CD4-positive, alpha-beta T cell treated with Interleukin-2 at 100 ng/mL for 4 hours (primary cell): ENCODE measurements at regions not wholly inside any gene's neighbourhood (a gene's known extent, or its start where the extent isn't known, plus 50 kb on each side); places are given as distances from the start of the nearest gene placed in this dataset.
"Not testable (repeated sequence)": the region's sequence is repeated elsewhere in the genome, so short reads cannot be mapped to it uniquely, and the experiment has no call there.

Experiments
- DNase-seq: peaks from one replicate; pipeline ENCODE4 v3.0.0-alpha.2; 2020; ENCODE audit warnings: low spot score

DNA sequence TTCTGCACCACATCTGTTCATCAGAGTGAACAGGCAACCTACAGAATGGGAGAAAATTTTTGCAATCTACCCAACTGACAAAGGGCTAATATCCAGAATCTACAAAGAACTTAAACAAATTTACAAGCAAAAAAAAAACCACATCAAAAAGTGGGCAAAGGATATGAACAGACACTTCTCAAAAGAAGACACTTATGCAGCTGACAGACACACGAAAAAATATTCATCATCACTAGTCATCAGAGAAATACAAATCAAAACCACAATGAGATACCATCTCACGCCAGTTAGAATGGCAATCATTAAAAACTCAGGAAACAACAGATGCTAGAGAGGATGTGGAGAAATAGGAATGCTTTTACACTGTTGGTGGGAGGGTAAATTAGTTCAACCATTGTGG, 59.1 kb upstream of the UBE2E2 start:
- not testable (repeated sequence) for DNase-seq

DNA sequence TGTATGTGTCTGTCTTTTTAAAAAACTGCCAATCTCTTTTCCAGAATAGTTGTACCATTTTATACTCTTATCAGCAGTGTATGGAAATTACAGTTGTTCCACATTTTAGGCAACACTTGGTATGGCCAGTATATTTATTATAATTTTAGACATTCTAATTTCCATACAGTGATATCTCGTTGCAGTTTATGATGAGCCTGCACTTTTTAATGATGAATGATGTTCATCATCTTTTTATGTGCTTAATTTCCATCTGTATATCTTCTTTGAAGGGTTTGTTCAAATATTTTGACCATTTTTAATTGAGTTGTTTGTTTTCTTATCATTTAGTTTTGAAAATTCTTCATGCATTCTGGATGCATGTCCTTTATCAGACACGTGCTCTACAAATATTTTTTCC, 57.0 kb upstream of the UBE2E2 start:
- DNase-seq: no peak

DNA sequence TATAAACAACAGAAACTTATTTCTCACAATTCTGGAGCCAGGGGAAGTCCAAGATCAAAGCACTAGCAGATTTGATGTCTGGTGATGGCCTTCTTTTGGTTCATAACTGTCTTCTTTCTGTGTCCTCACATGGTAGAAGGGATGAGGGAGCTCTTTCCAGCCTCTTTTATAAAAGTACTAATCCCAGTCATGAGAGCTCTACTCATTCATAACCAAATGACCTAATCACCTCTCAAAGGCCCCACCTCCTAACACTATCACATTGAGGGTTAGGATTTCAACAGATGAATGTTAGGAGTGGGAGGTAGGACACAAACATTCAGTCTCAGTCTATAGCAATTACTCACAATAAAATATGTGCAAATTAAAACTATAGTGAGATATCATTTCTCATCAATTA, 50.1 kb upstream of the UBE2E2 start:
- DNase-seq: no peak
